Parathyroid adenoma (tissue), 2 donors: ENCODE measurements at regions not wholly inside any gene's neighbourhood (a gene's known extent, or its start where the extent isn't known, plus 50 kb on each side); places are given as distances from the start of the nearest gene placed in this dataset.

ENCODE experiments used
- H2AFZ ChIP-seq: fragments of 300-600 bp; sonication (generic); one replicate; pipeline ENCODE4 v1.7.0; 2017; ENCODE audit warnings: antibody characterized with exemption, mild to moderate bottlenecking
- H3K27ac ChIP-seq: fragments of 300-600 bp; sonication (generic); one replicate; pipeline ENCODE4 v1.7.0; 2017
- H3K27me3 ChIP-seq: fragments of 300-600 bp; sonication (generic); one replicate; pipeline ENCODE4 v1.7.0; 2017; ENCODE audit warnings: low read length; ENCODE audit not compliant: control insufficient read depth, insufficient read depth
- H3K36me3 ChIP-seq: fragments of 300-600 bp; sonication (generic); one replicate; pipeline ENCODE4 v1.7.0; 2017; ENCODE audit warnings: low read length; ENCODE audit not compliant: control insufficient read depth, insufficient read depth
- H3K4me1 ChIP-seq: fragments of 300-600 bp; sonication (generic); one replicate; pipeline ENCODE4 v1.7.0; 2017; ENCODE audit warnings: control low read depth
- H3K4me2 ChIP-seq: fragments of 300-600 bp; sonication (generic); one replicate; pipeline ENCODE4 v1.7.0; 2017; ENCODE audit warnings: low read length
- H3K4me3 ChIP-seq: fragments of 300-600 bp; sonication (generic); one replicate; pipeline ENCODE4 v1.7.0; 2017; ENCODE audit warnings: low read depth, low read length
- H3K79me2 ChIP-seq: fragments of 300-600 bp; sonication (generic); one replicate; pipeline ENCODE4 v1.7.0; 2017; ENCODE audit warnings: control low read depth
- H3K9ac ChIP-seq: fragments of 300-600 bp; sonication (generic); one replicate; pipeline ENCODE4 v1.7.0; 2017; ENCODE audit warnings: mild to moderate bottlenecking
- H3K9me3 ChIP-seq: fragments of 300-600 bp; sonication (generic); one replicate; pipeline ENCODE4 v1.7.0; 2017; ENCODE audit warnings: low read length; ENCODE audit not compliant: control insufficient read depth
- TF ChIP-seq, protein P1 (sequence below): fragments of 300-600 bp; sonication (generic); IDR thresholded peaks from one replicate; pipeline ENCODE4 v1.7.0; 2017; ENCODE audit warnings: antibody characterized with exemption, mild to moderate bottlenecking
- donor health status: primary hyperparathyroidism.

DNA sequence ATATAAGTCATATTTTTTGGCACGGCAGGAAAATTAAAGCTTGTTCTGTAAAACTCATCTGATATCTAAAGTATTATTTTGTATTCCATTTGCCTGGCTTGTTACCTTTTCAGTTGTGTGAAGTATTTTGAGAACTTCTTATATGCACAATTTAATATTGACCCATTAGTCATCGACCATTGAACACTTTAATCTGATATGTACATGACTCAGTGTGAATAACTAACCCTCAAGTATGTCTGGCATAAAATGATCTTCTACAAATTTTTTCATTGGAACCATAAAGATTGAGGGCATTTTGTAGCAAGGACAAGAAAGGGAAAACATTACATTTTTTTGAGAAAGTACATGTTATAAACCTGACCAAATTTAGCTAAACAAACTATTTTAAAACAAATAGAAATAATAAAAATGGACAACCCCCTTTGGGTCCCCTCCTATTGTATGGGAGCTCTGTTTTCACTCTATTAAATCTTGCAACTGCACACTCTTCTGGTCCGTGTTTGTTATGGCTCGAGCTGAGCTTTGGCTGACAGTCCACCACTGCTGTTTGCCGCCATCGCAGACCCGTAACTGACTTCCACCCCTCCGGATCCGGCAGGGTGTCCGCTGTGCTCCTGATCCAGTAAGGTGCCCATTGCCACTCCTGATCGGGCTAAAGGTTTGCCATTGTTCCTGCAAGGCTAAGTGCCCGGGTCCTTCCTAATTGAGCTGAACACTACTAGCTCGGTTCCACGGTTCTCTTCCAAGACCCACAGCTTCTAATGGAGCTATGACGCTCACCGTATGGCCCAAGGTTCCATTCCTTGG, 118.8 kb downstream of the SLC6A15 start:
- Histone ChIP-seq H2AFZ (no peak overlapping the region), H3K79me2 (no peaks in the 10 kb centered on the region), H3K4me3 (no peak overlapping the region), H3K9me3 (no peaks in the 10 kb centered on the region), H3K9ac (no peak overlapping the region), H3K4me2 (no peak overlapping the region), H3K4me1 (no peaks in the 10 kb centered on the region), H3K27me3 (no peaks in the 10 kb centered on the region), H3K27ac (no peak overlapping the region), H3K36me3 (no peaks in the 10 kb centered on the region)
- TF ChIP-seq, protein P1, sequence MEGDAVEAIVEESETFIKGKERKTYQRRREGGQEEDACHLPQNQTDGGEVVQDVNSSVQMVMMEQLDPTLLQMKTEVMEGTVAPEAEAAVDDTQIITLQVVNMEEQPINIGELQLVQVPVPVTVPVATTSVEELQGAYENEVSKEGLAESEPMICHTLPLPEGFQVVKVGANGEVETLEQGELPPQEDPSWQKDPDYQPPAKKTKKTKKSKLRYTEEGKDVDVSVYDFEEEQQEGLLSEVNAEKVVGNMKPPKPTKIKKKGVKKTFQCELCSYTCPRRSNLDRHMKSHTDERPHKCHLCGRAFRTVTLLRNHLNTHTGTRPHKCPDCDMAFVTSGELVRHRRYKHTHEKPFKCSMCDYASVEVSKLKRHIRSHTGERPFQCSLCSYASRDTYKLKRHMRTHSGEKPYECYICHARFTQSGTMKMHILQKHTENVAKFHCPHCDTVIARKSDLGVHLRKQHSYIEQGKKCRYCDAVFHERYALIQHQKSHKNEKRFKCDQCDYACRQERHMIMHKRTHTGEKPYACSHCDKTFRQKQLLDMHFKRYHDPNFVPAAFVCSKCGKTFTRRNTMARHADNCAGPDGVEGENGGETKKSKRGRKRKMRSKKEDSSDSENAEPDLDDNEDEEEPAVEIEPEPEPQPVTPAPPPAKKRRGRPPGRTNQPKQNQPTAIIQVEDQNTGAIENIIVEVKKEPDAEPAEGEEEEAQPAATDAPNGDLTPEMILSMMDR: no peak

- H2AFZ ChIP-seq: no peak overlapping the region
- no peak overlapping the region for H3K27ac ChIP-seq
- no peak overlapping the region for H3K4me3 ChIP-seq
- H3K9ac ChIP-seq: no peak overlapping the region
- H3K4me1 ChIP-seq: no peaks in the 10 kb centered on the region
- no peaks in the 10 kb centered on the region for H3K36me3 ChIP-seq
- no peaks in the 10 kb centered on the region for H3K79me2 ChIP-seq
- TF ChIP-seq, protein P1: no peak
- H3K27me3 ChIP-seq: no peaks in the 10 kb centered on the region
- no peak overlapping the region for H3K4me2 ChIP-seq
- H3K9me3 ChIP-seq: no peaks in the 10 kb centered on the region
Measured at GRCh38 chr12:84791444-84791843, 121.2 kb downstream of the SLC6A15 start.

DNA sequence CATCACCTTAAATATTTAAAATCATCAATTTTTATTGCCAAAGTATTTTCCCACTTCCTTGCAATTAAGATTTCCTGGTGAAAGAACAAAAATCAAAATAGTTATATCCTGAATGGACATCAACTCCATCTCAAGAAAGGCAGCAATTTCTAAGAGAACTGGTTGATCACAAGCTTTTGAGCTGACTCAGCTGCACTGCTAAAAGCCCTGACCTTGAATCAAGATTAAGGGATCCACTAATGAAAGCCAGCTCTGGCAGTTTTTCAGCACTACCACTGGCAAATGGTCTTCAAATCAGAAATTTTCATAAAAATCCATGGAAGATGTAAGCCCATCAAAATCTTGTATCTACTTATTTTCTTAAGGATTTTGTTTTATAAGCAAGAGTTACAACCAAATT, 123.4 kb downstream of the SLC6A15 start:
- Histone ChIP-seq H3K9me3 (no peaks in the 10 kb centered on the region), H3K36me3 (no peaks in the 10 kb centered on the region), H3K9ac (no peak overlapping the region), H3K27ac (no peak overlapping the region), H3K4me3 (no peak overlapping the region), H3K79me2 (no peaks in the 10 kb centered on the region), H3K4me1 (no peaks in the 10 kb centered on the region), H3K27me3 (no peaks in the 10 kb centered on the region), H3K4me2 (no peak overlapping the region), H2AFZ (no peak overlapping the region)
- TF ChIP-seq, protein P1: no peak

DNA sequence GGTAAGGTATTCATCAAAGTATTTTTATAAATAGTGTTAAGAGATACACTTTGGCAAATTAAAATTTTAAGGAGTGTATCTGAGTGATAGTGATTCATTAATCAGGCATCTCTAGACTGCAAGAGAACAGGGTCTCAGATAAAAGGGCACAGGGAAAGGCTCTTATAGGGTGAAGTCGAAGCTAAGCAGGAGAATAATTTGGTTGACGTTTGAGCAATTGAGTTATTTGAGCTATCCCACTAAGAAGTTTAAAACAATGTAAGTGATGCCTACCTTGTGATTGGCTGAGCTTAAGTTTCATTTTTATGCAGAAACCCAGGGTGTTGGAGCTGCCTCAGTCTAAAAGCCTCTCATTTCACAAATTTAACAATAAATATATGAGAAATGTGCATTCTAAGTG, 125.3 kb downstream of the SLC6A15 start:
- TF ChIP-seq, protein P1: no peak
- no peak overlapping the region for H2AFZ ChIP-seq
- no peaks in the 10 kb centered on the region for H3K9me3 ChIP-seq
- H3K4me3 ChIP-seq: no peak overlapping the region
- H3K27me3 ChIP-seq: no peaks in the 10 kb centered on the region
- no peak overlapping the region for H3K27ac ChIP-seq
- no peaks in the 10 kb centered on the region for H3K79me2 ChIP-seq
- H3K4me1 ChIP-seq: no peaks in the 10 kb centered on the region
- H3K9ac ChIP-seq: no peak overlapping the region
- H3K4me2 ChIP-seq: no peak overlapping the region
- no peaks in the 10 kb centered on the region for H3K36me3 ChIP-seq

- Histone ChIP-seq H2AFZ (no peak overlapping the region), H3K9ac (no peak overlapping the region), H3K36me3 (no peaks in the 10 kb centered on the region), H3K27me3 (no peaks in the 10 kb centered on the region), H3K4me2 (no peak overlapping the region), H3K4me1 (no peaks in the 10 kb centered on the region), H3K4me3 (no peak overlapping the region), H3K79me2 (no peaks in the 10 kb centered on the region), H3K27ac (no peak overlapping the region), H3K9me3 (no peaks in the 10 kb centered on the region)
- TF ChIP-seq, protein P1: no peak
Measured at GRCh38 chr12:84786622-84787021, 126.0 kb downstream of the SLC6A15 start.
